Vagina (tissue), 2 donors: ENCODE measurements at regions not wholly inside any gene's neighbourhood (a gene's known extent, or its start where the extent isn't known, plus 50 kb on each side); places are given as distances from the start of the nearest gene placed in this dataset.

Experiments
- DNase-seq, 2 donors: peaks; one replicate each; pipeline ENCODE4 v3.0.0-alpha.2; 2017; ENCODE audit errors: extremely low spot score in 2 of 2
- H3K27ac ChIP-seq: fragments of 200-600 bp; sonication (generic); one replicate; pipeline ENCODE4 v1.5.1; 2019
- H3K27me3 ChIP-seq: fragments of 200-600 bp; sonication (generic); one replicate; pipeline ENCODE4 v1.5.1; 2019
- H3K36me3 ChIP-seq, 2 donors: fragments of 200-600 bp; sonication (generic); one replicate each; pipeline ENCODE4 v1.5.1; 2017 to 2019
- H3K4me1 ChIP-seq: fragments of 200-600 bp; sonication (generic); one replicate; pipeline ENCODE4 v1.5.1; 2019
- H3K4me3 ChIP-seq, 2 donors: fragments of 200-600 bp; sonication (generic); 1 replicate in 1 of 2; 2 replicates in 1 of 2; pipeline ENCODE4 v1.5.1; 2016 to 2019
- H3K9me3 ChIP-seq: fragments of 200-600 bp; sonication (generic); one replicate; pipeline ENCODE4 v1.5.1; 2019
- CTCF ChIP-seq, 3 experiments: fragments of 450-650 bp in 2 of 3; fragments of 200-600 bp in 1 of 3; sonication (generic) in 1 of 3; IDR thresholded peaks; one replicate each; pipeline ENCODE4 v1.5.1; 2017 to 2019; ENCODE audit warnings: antibody characterized with exemption in 3 of 3, mild to moderate bottlenecking in 2 of 3, moderate library complexity in 2 of 3
- POLR2A ChIP-seq, 2 donors: fragments of 450-650 bp; IDR thresholded peaks; one replicate each; pipeline ENCODE4 v1.6.1; 2017; ENCODE audit warnings: antibody characterized with exemption in 2 of 2, mild to moderate bottlenecking in 2 of 2, moderate library complexity in 2 of 2
- POLR2AphosphoS5 ChIP-seq, 2 donors: sonication (generic); formaldehyde crosslinking; IDR thresholded peaks; one replicate each; pipeline ENCODE4 v1.9.0; 2017; ENCODE audit warnings: antibody characterized with exemption in 2 of 2, mild to moderate bottlenecking in 2 of 2, low read depth in 1 of 2; ENCODE audit not compliant: insufficient read depth in 1 of 2
- intact Hi-C: fragments of 100-400 bp; cut with DNase I; formaldehyde crosslinking; loops from one replicate; pipeline ENCODE4 v1.15.1; 2023

- H3K36me3 ChIP-seq: no peaks in the 10 kb centered on the region
- H3K27ac ChIP-seq: peak overlapping the region; percentile 96
- H3K27me3 ChIP-seq: no peaks in the 10 kb centered on the region
- TF ChIP-seq POLR2A (IDR thresholded peaks at IDR 0.05) (no peak), POLR2AphosphoS5 (IDR thresholded peaks at IDR 0.05; ENCODE audit: insufficient read depth in 1 of 2, low read depth in 1 of 2) (peak in 1 of 2 donors; percentile 86)
- H3K9me3 ChIP-seq: no peaks in the 10 kb centered on the region
- no peak for DNase-seq
- H3K4me1 ChIP-seq: peaks cover 31% of the 10 kb centered on the region
- H3K4me3 ChIP-seq: peak overlapping the region; percentile 58 to 72
- intact Hi-C loops: no loop called here
These were observed 225.5 kb upstream of the IL12A start for GRCh38 chr3:159763011-159763601.

- DNase-seq: no peak
These were observed 224.8 kb upstream of the IL12A start for GRCh38 chr3:159763602-159764489.

GRCh38 chr3:159764490-159765029 is 224.1 kb upstream of the IL12A start:
- TF ChIP-seq POLR2AphosphoS5 (IDR thresholded peaks at IDR 0.05; ENCODE audit: insufficient read depth in 1 of 2, low read depth in 1 of 2): no peak
- TF ChIP-seq POLR2A (IDR thresholded peaks at IDR 0.05): no peak
- no peak for TF ChIP-seq CTCF (IDR thresholded peaks at IDR 0.05)
- Histone ChIP-seq H3K27ac (peak overlapping the region; percentile 96), H3K4me3 (peak overlapping the region; percentile 58 to 72), H3K9me3 (no peaks in the 10 kb centered on the region), H3K27me3 (no peaks in the 10 kb centered on the region), H3K4me1 (peaks cover 31% of the 10 kb centered on the region), H3K36me3 (no peaks in the 10 kb centered on the region)
- intact Hi-C loops: no loop called here
- no peak for DNase-seq

More at GRCh38 chr3:159763602-159764489, 224.8 kb upstream of the IL12A start:
- TF ChIP-seq POLR2AphosphoS5 (IDR thresholded peaks at IDR 0.05; ENCODE audit: insufficient read depth in 1 of 2, low read depth in 1 of 2) (peak in 1 of 2 donors; percentile 76), POLR2A (IDR thresholded peaks at IDR 0.05) (peak in 1 of 2 donors; percentile 48), CTCF (IDR thresholded peaks at IDR 0.05) (peak in 1 of 3 experiments; percentile 31)
- H3K27me3 ChIP-seq: no peaks in the 10 kb centered on the region
- peak overlapping the region; percentile 58 to 72 for H3K4me3 ChIP-seq
- peak overlapping the region; percentile 96 for H3K27ac ChIP-seq
- no peaks in the 10 kb centered on the region for H3K9me3 ChIP-seq
- intact Hi-C loops: no loop called here
- no peaks in the 10 kb centered on the region for H3K36me3 ChIP-seq
- H3K4me1 ChIP-seq: peaks cover 31% of the 10 kb centered on the region

- H3K4me1 ChIP-seq: peaks cover 31% of the 10 kb centered on the region
- DNase-seq: peak in 1 of 2 donors; percentile 96
These were observed 223.4 kb upstream of the IL12A start for GRCh38 chr3:159765030-159765859.

More at GRCh38 chr3:159765030-159765859, 223.4 kb upstream of the IL12A start:
- intact Hi-C loops: no loop called here
- H3K36me3 ChIP-seq: no peaks in the 10 kb centered on the region
- H3K27me3 ChIP-seq: no peaks in the 10 kb centered on the region
- no peak for TF ChIP-seq CTCF (IDR thresholded peaks at IDR 0.05)
- peak in 1 of 2 donors; percentile 20 for TF ChIP-seq POLR2A (IDR thresholded peaks at IDR 0.05)
- peak; percentile 64 to 82 for TF ChIP-seq POLR2AphosphoS5 (IDR thresholded peaks at IDR 0.05; ENCODE audit: insufficient read depth in 1 of 2, low read depth in 1 of 2)
- peak overlapping the region; percentile 96 for H3K27ac ChIP-seq
- no peaks in the 10 kb centered on the region for H3K9me3 ChIP-seq
- peak overlapping the region; percentile 58 to 72 for H3K4me3 ChIP-seq
